ENCODE measurements at regions not wholly inside any gene's neighbourhood (a gene's known extent, or its start where the extent isn't known, plus 50 kb on each side); places are given as distances from the start of the nearest gene placed in this dataset.

DNA sequence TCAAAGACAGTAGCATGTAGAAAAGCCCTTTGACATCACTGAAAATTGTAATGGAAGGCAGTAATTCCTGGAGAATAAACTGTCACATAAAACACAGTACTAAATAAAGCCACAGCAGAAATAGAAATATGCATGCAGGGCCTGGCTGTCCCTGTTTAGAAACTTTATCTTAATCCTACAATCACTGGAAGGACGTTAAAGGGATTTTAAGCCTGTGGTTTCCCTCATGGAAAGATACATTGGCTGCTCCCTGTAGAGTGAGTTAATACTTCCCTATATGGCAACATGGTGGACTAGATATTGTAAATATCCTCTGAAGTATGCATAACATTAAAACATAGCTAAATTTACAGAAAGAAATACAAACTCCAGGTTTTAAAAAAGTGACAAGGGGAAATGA lies 1334.9 kb upstream of the CELF2 start:
- Histone ChIP-seq H3K4me1 (ENCODE audit: insufficient read depth, insufficient read length) (no peaks in the 10 kb centered on the region), H3K9ac (ENCODE audit: insufficient read length, low read depth) (no peak overlapping the region), H3K27me3 (ENCODE audit: insufficient read depth, insufficient read length) (no peaks in the 10 kb centered on the region), H3K9me3 (ENCODE audit: insufficient read depth, low read length) (peaks cover 16% of the 10 kb centered on the region; the same call in 1 of the 2 replicates), H3K4me3 (ENCODE audit: insufficient read length, low read depth) (no peak overlapping the region), H3K36me3 (ENCODE audit: insufficient read depth, insufficient read length, low read length) (no peaks in the 10 kb centered on the region)
- TF ChIP-seq YY1 (IDR thresholded peaks at IDR 0.05; ENCODE audit: insufficient read depth, insufficient read length) (no peak), SUZ12 (IDR thresholded peaks at IDR 0.05; ENCODE audit: extremely low read depth, insufficient read depth, insufficient read length) (no peak), ZNF274 (IDR thresholded peaks at IDR 0.05; ENCODE audit: low read depth, low read length) (no peak)
- DNase-seq (ENCODE audit: low read depth, low spot score), result no peak

- no peaks in the 10 kb centered on the region for H3K4me1 ChIP-seq (ENCODE audit: insufficient read depth, insufficient read length)
- H3K4me3 ChIP-seq (ENCODE audit: insufficient read length, low read depth), result no peak overlapping the region
- H3K27me3 ChIP-seq (ENCODE audit: insufficient read depth, insufficient read length), result no peaks in the 10 kb centered on the region
- TF ChIP-seq SUZ12 (IDR thresholded peaks at IDR 0.05; ENCODE audit: extremely low read depth, insufficient read depth, insufficient read length) (no peak), YY1 (IDR thresholded peaks at IDR 0.05; ENCODE audit: insufficient read depth, insufficient read length) (no peak), ZNF274 (IDR thresholded peaks at IDR 0.05; ENCODE audit: low read depth, low read length) (no peak)
- DNase-seq (ENCODE audit: low read depth, low spot score), result no peak
- H3K9ac ChIP-seq (ENCODE audit: insufficient read length, low read depth), result no peak overlapping the region
- peaks cover 16% of the 10 kb centered on the region; the same call in 1 of the 2 replicates for H3K9me3 ChIP-seq (ENCODE audit: insufficient read depth, low read length)
- H3K36me3 ChIP-seq (ENCODE audit: insufficient read depth, insufficient read length, low read length), result no peaks in the 10 kb centered on the region
Observed at GRCh38 chr10:9684186-9684585, 1333.5 kb upstream of the CELF2 start.

DNA sequence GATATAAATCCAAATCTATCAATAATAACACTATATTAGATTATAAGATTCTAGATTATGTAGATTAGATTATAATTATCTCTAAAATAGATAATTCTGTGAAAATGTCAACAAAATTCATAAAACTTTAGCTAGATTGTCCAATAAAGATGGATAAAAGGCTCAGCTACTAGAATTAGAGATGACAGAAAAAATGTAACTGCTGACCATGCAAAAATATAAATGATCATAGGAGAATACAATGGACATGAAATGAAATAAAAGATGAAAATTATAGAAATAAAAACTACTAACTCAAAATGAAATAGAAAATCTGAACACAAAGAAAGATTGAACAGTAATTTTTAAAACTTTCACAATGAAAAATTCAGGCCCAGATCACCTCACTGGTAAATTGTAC lies 1332.1 kb upstream of the CELF2 start:
- Histone ChIP-seq H3K4me3 (ENCODE audit: insufficient read length, low read depth) (no peak overlapping the region), H3K27me3 (ENCODE audit: insufficient read depth, insufficient read length) (no peaks in the 10 kb centered on the region), H3K4me1 (ENCODE audit: insufficient read depth, insufficient read length) (no peaks in the 10 kb centered on the region), H3K9me3 (ENCODE audit: insufficient read depth, low read length) (peaks cover 16% of the 10 kb centered on the region; the same call in 1 of the 2 replicates), H3K36me3 (ENCODE audit: insufficient read depth, insufficient read length, low read length) (no peaks in the 10 kb centered on the region), H3K9ac (ENCODE audit: insufficient read length, low read depth) (no peak overlapping the region)
- DNase-seq (ENCODE audit: low read depth, low spot score), result no peak
- no peak for TF ChIP-seq ZNF274 (IDR thresholded peaks at IDR 0.05; ENCODE audit: low read depth, low read length)
- TF ChIP-seq SUZ12 (IDR thresholded peaks at IDR 0.05; ENCODE audit: extremely low read depth, insufficient read depth, insufficient read length), result no peak
- no peak for TF ChIP-seq YY1 (IDR thresholded peaks at IDR 0.05; ENCODE audit: insufficient read depth, insufficient read length)

- Histone ChIP-seq H3K9me3 (ENCODE audit: insufficient read depth, low read length) (no peaks in the 10 kb centered on the region), H3K4me1 (ENCODE audit: insufficient read depth, insufficient read length) (no peaks in the 10 kb centered on the region), H3K36me3 (ENCODE audit: insufficient read depth, insufficient read length, low read length) (no peaks in the 10 kb centered on the region), H3K9ac (ENCODE audit: insufficient read length, low read depth) (no peak overlapping the region), H3K4me3 (ENCODE audit: insufficient read length, low read depth) (no peak overlapping the region), H3K27me3 (ENCODE audit: insufficient read depth, insufficient read length) (no peaks in the 10 kb centered on the region)
- no peak for DNase-seq (ENCODE audit: low read depth, low spot score)
- TF ChIP-seq YY1 (IDR thresholded peaks at IDR 0.05; ENCODE audit: insufficient read depth, insufficient read length) (no peak), SUZ12 (IDR thresholded peaks at IDR 0.05; ENCODE audit: extremely low read depth, insufficient read depth, insufficient read length) (no peak), ZNF274 (IDR thresholded peaks at IDR 0.05; ENCODE audit: low read depth, low read length) (no peak)
Observed at GRCh38 chr10:9688711-9689110, 1329.0 kb upstream of the CELF2 start.

GRCh38 chr10:9707216-9707615 lies 1310.5 kb upstream of the CELF2 start:
- no peaks in the 10 kb centered on the region for H3K9me3 ChIP-seq (ENCODE audit: insufficient read depth, low read length)
- no peaks in the 10 kb centered on the region for H3K27me3 ChIP-seq (ENCODE audit: insufficient read depth, insufficient read length)
- no peaks in the 10 kb centered on the region for H3K4me1 ChIP-seq (ENCODE audit: insufficient read depth, insufficient read length)
- H3K4me3 ChIP-seq (ENCODE audit: insufficient read length, low read depth), result no peak overlapping the region
- DNase-seq (ENCODE audit: low read depth, low spot score), result no peak
- H3K36me3 ChIP-seq (ENCODE audit: insufficient read depth, insufficient read length, low read length), result no peaks in the 10 kb centered on the region
- H3K9ac ChIP-seq (ENCODE audit: insufficient read length, low read depth), result no peak overlapping the region
- TF ChIP-seq SUZ12 (IDR thresholded peaks at IDR 0.05; ENCODE audit: extremely low read depth, insufficient read depth, insufficient read length) (no peak), ZNF274 (IDR thresholded peaks at IDR 0.05; ENCODE audit: low read depth, low read length) (no peak), YY1 (IDR thresholded peaks at IDR 0.05; ENCODE audit: insufficient read depth, insufficient read length) (no peak)

DNA sequence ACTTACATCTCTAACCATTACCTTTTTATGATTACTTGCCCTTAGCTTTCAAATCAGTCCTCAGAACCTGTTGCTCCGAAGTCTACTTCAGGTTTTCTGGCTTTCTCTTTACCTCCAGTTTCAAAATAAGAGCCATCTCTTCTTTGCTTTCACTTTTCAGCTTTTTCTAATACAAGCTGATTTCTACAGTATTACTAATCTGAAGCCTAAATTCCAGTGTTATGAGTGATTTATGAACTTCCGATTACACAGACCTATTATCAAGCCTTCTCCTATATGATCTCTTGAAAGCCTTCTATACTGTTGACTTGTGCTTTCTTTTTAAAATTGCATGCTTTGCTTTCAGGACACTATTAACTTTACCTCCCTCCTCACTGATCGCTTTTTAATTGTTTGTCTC lies 1307.8 kb upstream of the CELF2 start:
- Histone ChIP-seq H3K4me3 (ENCODE audit: insufficient read length, low read depth) (no peak overlapping the region), H3K9me3 (ENCODE audit: insufficient read depth, low read length) (no peaks in the 10 kb centered on the region), H3K36me3 (ENCODE audit: insufficient read depth, insufficient read length, low read length) (no peaks in the 10 kb centered on the region), H3K9ac (ENCODE audit: insufficient read length, low read depth) (no peak overlapping the region), H3K27me3 (ENCODE audit: insufficient read depth, insufficient read length) (no peaks in the 10 kb centered on the region), H3K4me1 (ENCODE audit: insufficient read depth, insufficient read length) (no peaks in the 10 kb centered on the region)
- no peak for DNase-seq (ENCODE audit: low read depth, low spot score)
- no peak for TF ChIP-seq ZNF274 (IDR thresholded peaks at IDR 0.05; ENCODE audit: low read depth, low read length)
- no peak for TF ChIP-seq SUZ12 (IDR thresholded peaks at IDR 0.05; ENCODE audit: extremely low read depth, insufficient read depth, insufficient read length)
- no peak for TF ChIP-seq YY1 (IDR thresholded peaks at IDR 0.05; ENCODE audit: insufficient read depth, insufficient read length)

- TF ChIP-seq ZNF274 (IDR thresholded peaks at IDR 0.05; ENCODE audit: low read depth, low read length) (no peak), SUZ12 (IDR thresholded peaks at IDR 0.05; ENCODE audit: extremely low read depth, insufficient read depth, insufficient read length) (no peak), YY1 (IDR thresholded peaks at IDR 0.05; ENCODE audit: insufficient read depth, insufficient read length) (no peak)
- DNase-seq (ENCODE audit: low read depth, low spot score), result no peak
- Histone ChIP-seq H3K36me3 (ENCODE audit: insufficient read depth, insufficient read length, low read length) (no peaks in the 10 kb centered on the region), H3K4me1 (ENCODE audit: insufficient read depth, insufficient read length) (no peaks in the 10 kb centered on the region), H3K9me3 (ENCODE audit: insufficient read depth, low read length) (no peaks in the 10 kb centered on the region), H3K27me3 (ENCODE audit: insufficient read depth, insufficient read length) (no peaks in the 10 kb centered on the region), H3K9ac (ENCODE audit: insufficient read length, low read depth) (no peak overlapping the region), H3K4me3 (ENCODE audit: insufficient read length, low read depth) (no peak overlapping the region)
Observed at GRCh38 chr10:9712393-9712792, 1305.3 kb upstream of the CELF2 start.
